ENCODE measurements at regions not wholly inside any gene's neighbourhood (a gene's known extent, or its start where the extent isn't known, plus 50 kb on each side); places are given as distances from the start of the nearest gene placed in this dataset.

DNA sequence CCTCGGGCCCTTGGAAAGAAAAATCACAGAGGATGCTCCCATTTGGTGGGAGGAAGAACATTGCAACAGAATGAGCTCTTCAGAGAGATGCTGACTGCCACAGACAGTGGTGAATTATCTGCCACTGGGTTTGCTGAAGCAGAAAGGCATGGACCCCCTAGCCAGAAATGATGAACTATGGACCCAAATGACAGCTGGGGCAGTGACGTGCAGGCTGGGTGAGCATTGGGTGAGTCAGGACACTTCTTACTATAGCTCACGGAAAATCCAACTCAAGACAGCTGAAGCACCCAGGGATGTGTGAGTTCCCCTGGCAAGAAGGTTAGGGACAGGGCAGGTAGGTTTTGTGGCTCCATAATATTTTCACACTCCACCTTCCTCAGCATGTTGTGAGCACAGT, 993.2 kb downstream of the BCL11B start:
- no peak for DNase-seq

DNA sequence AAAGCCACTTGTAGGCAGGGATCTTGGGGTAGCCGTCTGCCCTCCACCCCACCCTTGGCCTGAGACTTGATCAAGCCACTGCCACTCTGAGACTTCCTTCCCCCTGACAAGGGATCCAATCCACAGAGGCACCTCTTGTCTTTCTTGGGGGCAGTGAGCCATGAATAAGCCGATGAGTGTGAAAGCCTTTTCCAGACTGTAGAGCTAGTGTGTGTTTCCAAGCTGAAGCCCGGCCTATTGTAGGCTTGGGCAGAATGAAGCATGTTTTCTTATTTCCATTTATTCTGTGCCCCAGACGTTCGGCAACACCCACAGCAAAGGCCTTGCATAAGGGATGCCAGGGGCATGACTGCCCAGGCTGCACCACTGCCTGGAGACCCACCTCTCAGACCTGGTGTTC, 991.6 kb downstream of the BCL11B start:
- no peak for DNase-seq

DNA sequence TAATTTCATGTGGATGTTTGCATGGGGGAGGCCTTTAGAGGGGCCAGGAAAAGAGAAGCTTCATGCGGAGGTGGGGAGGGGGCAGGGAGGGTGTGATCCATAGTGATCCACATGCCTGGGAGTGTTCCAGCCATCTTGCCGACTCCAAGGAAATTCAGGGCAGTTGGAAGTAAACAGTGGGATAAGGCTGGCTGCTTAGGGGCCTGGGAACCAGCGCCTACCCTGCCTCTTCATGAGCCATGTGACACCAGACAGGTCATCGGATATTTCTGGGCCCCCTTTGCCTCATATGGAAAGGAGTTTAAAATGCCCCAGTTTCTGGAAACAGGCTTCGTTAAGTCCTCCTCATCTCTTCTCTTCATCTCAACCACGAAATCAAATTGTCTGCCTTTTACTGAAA, 983.2 kb downstream of the BCL11B start:
- no peak for DNase-seq

DNA sequence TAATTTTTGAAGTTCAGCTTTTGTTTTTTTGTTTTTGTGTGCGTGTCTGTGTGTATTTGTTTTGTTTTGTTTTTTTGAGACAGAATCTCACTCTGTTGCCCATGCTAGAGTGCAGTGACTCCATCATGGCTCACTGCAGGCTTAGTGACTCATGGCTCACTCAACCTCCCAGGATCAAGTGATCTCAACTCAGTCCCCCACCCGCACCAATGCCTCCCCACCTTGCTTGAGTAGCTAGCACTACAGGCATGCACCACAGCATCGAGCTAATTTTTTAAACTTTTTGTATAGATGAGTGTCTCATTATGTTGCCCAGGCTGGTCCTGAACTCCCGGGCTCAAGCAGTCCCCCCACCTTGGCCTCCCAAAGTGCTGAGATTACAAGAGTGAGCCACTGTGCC, 981.4 kb downstream of the BCL11B start:
- no peak for DNase-seq

DNA sequence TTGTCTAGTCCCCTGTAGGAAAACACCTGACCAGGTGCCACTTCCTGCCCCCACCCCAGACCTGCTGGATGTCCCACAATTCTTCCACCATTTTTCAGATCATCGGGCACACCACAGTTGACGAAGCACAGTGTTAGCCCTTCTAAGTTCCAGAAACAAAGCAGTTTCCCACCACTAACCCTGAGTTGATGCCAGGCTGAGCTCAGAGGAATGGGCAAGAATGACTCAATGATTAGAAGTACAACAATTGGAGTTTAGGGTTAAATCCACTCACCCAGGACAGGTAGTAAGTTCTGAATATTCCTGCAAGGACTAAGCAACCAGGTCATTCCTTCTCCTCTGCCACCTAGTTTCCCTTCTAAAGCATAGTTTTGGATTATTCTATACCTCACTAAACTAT, 979.8 kb downstream of the BCL11B start:
- no peak for DNase-seq

DNA sequence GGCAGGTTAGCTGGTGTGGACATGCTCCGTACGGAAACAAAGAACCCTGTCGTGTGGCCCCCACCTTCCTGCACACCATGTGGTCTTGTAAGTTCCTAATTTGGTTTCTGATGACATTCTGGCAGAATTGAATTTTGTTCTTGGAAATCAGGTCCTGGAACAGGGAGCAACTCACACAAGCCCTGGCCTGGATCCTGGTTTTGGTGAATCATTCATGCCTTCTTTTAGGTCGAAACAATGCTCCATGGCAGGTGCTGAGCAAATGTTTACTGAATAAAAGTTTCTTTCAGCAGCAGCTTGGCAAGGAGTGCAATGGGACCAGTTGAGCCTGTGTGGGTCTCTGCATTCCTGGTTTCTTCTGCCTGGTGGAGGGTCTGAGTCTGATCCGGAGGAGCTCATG, 978.4 kb downstream of the BCL11B start:
- no peak for DNase-seq

DNA sequence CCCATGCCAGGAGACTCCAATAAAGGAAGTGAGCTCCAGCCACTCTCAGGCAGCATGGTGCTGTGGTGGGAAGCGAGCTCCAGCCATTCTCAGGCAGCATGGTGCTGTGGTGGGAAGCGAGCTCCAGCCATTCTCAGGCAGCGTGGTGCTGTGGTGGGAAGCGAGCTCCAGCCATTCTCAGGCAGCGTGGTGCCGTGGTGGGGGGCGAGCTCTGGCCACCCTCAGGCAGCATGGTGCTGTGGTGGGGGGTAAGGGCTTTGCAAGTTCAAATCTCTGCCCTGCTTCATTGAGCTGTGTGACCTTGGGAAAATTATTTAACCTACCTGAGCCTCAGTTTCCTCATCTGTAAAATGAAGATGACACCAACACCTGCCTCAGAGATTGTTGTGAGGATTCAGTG, 975.1 kb downstream of the BCL11B start:
- DNase-seq: no peak

DNA sequence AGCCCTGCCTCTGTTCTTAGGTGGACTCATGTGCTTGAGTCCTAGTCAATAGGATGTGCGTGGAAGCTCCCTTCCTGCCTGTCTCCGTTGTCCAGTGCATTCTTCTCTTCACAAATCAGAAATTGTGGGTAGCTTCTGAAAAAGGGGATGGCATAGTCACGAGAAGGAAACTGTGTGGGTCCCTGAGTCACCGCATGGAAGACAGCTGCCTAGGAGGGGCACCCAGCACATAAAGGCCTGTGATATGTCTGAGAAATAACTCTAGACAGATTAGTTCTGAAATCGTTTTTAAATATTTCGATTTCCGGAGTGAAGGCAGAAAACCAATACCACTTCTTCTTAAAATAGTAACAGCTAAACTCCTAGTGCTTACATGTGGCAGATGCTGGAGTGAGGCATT, 974.4 kb downstream of the BCL11B start:
- no peak for DNase-seq

DNA sequence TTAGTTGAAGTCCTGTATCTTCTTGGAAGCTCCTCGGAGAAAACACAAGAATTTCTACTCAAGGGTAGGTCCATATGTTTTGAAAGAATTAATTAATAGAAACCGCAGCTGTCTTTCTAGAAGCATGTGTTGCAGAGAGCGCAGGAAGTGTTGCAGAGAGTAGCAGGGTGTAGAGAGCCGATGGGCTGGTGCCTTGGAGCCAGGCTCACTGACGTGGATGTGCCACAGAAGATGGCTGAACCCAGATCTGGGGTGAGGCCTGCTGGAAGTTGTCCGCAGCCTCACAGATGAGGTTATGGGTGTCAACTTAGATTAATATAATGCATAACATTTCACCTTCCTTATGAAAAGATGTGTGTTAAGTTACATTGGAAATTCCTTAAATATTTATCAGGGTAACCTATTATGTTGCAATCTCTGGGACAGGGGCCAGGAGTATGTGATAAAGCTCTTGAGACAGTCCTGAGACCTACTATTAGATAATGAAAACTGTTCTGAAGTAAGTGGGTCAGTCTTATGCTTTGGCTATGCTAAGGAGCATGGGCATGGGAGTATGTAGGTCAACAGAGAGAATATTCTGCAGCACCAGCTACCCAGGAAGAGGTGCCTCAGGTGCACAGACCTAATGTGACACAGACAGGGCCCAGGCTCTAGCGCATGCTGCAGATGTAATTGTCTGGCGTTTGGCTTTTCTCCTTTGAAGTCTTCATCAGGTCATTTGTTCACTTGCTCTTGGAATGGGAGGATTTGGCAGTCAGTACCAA, 973.3 kb downstream of the BCL11B start:
- DNase-seq: no peak

DNA sequence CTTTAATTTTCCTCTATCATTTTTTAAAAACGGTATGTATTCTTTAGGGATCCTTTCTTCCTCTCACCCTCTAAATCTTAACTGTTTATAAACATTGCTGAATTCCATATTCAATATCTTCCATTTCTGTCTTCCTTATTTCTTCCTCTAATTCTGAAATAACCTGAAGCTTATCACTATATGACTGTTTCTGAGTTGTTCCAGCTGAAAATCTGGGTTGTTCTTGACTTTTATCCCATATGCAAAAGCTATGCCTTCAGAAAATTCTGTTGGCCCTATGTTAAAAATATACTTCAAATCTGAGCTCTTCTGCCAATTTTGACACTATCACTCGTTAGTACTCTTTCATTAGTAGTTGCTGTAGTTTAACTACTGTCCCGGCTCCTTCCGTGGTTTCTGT, 970.3 kb downstream of the BCL11B start:
- DNase-seq: no peak

DNA sequence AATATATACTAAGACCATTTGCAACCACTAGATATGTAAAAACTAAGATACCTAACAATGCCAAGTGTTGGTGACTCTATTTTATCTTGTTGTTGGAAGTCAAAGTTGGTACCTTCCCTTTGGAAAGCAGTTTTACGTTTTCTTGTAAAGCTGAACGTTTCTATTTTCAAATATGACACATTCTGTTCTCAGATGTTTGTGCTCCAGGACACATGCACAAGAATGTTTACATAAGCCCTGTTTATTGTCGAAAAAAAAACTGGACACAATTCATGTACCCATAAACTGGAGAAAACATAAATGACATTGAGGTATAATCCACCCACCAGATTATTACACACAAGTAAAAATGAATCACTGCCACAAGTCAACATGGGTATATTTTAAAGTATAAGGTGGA, 967.4 kb downstream of the BCL11B start:
- no peak for DNase-seq

DNA sequence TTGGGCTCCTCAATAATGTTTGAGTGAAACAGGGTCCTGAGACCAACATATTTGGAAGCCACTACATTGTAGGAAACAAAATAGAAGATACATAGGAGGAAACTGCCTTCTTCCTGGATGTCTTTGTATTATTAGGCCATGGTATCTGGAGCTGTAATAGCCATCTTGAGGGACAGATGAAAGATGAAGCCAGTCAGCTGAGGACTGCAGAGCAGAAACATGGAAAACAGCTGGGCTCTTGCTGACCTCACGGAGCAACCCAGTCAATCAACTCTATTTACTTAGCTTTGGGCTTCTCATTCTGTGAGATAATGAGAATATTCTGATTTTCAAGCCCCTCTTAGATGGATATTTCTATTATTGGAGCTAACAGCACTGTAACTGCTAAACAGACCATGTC, 962.4 kb downstream of the BCL11B start:
- DNase-seq: no peak

DNA sequence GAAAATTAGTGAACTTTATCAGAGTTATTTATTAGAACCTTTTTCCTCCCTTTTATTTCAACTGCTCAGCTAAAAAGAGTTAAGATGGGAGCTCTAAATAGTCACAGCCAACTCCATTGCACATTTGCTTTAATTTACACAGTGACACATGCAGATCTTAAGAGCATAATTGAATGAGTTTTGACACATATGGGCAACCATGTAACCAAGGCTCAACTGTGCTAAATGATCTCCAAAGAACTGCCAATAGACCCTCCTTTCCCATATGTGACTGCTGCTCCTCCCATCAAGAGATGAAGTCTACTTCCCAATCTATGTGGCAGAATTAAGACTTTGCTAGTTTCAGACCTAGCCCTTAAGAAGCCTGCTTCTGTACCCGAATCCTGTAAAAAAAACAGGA, 960.0 kb downstream of the BCL11B start:
- no peak for DNase-seq

DNA sequence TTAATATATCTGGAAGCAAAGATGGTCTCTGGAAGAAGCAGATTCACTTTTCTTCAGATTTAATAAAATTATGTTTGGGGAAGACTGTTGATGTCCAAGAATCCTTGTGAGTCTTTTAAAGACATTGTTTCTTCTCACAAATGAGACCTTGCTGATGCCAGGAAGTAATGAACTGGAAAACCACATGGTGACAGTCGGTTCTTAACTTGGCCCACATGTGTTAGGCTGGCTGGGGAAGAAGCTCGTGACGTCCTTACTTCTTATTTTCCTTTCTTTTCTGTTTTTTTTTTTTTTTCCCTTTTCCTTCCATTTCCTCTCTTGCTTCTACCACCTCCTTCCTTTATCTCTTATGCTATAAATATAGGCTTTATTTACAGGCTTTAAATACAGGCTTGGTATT, 950.2 kb downstream of the BCL11B start:
- no peak for DNase-seq

DNA sequence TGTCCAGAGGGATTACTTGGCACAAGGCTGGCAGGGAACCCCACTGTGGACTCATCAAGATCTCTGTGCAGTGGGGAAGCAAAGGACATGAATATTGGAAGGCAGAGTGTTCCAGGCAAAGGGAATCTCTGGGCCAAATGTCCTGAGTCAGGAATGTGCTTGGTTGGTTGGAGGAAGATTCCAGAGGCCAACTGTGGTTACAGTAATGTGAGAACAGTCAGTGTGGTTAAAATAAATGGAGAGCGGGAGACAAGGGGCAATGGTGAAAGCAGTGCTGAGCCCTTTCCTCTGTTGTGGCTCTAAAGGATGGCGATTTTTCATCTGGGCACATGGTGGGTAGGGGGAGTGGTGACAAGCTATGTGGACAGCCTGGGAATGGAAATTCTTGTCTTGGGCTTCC, 948.2 kb downstream of the BCL11B start:
- DNase-seq: no peak

DNA sequence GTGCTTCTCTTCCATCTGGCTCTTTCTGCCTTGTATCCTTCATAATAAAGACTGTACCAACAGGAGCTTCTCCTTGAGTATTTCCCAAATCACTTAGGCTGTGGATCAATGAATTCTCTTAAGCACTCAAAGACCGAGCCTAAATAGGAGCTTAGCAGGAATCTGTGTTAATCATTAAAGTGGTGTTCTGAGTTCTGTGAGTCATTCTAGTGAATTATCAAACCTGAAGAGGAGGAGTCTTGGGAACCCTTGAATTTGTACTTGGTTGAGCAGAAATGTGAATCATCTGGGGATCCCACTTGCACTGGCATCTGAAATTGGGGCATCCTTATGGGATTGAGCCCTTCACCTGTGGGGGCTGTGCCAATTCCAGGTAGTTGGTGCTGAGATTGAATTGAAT, 946.2 kb downstream of the BCL11B start:
- no peak for DNase-seq

DNA sequence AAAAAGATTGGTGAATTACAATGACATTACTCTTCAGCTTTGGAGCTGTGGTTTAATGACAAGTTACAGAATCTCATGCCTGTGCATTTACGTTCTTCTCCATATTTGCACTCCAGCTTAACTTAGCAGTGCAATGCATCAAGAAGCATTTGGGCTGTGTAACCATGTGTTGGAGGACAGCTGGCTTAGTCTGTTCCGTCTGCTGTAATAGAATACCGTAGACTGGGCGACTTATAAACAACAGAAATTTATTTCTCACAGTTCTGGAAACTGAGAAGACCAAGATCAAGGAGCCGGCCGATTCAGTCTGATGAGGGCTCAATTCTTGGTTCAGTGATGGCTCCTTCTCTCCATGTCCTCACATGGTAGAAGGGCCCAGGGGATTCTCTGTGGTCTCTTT, 943.5 kb downstream of the BCL11B start:
- DNase-seq: no peak

DNA sequence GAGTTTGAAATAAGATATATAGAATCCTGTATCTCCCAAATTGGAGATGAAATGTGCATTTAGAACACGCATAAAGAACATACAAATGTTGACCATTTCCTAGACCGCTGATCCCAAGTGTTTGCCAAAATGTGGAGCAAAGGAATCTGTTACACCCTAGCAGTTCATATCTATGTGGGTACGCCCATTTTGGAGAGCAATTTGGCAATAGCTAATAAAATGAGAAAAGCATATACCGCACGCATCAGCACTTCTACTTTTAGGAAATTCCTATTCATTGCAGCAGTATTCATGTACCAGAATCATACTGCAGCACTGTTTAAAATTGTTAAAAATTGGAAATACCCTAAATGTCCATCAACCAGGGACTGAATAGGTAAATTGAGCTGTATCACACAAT, 937.8 kb downstream of the BCL11B start:
- no peak for DNase-seq

DNA sequence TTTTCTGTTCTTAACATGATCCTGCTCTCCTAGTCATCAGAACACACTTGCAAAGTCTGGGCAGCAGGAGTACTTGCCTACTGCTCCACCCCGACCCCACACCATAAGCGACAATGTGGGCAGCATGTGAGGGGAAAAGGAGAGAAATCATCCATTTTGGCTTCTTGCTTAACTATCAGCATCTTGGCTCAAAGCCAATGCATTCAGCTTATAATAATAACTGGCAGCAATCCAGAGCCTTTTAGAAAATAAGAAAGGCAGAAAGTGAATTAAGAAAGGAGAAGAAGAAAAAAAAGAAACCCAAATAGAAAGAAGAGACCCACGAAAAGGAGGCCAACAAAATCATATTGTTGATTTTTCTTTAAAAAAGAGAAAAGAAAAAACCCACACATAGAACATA, 930.8 kb downstream of the BCL11B start:
- DNase-seq: no peak

DNA sequence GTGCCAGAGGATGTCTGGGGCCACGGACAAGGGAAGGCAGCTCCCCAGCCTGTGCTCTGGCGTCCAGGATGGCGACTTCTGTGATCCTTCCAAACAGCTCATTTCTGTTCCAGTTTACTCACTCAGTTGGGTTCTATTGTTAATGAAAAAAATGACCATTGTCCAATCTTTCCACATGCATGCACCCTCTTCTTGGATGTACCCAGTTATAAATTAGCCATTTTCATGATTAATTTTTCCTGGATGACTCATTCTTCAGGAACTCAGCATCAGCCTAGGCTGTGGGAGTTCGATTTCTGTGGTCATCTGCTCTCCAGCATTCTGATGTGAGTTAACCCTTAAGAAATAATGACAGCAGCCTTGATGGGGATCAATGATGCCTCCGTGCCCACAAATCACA, 926.8 kb downstream of the BCL11B start:
- no peak for DNase-seq

DNA sequence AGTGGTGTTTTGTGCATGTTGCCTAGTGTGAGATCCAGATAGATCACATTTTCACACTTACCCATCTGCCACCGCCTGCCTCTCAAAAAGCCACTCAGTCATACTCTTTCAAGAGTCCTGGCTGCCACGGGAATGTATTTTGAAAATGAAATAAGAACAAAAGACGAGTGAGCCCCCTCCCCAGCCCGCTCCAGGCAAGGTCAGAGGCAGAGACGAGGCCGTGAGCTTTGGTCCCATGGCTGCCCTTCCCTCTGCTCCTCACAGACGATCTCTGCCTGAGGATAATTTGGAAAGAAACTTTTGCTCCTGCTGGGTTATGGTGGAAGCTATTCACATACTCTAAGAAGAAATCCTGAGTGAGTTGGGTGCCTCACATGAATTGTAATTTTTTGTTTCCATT, 924.3 kb downstream of the BCL11B start:
- no peak for DNase-seq

DNA sequence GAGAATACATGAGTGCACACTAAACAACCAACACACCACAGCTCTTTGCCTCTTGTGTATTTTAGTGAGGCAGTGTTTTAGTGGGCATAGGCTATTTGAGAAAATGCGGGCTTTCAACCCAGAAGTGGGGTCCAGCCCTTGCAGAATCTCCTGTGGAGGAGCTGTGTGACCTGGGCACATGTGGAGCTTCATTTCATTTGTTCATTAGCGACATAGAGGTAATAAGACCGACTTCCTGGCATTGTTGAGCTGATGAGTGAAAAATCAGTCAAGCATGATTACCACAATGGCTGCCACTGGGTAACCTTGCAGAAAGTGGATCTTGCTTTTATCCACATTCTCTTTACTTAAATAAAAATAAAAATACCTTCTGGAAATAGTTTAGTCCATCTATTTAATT, 923.5 kb downstream of the BCL11B start:
- DNase-seq: no peak

DNA sequence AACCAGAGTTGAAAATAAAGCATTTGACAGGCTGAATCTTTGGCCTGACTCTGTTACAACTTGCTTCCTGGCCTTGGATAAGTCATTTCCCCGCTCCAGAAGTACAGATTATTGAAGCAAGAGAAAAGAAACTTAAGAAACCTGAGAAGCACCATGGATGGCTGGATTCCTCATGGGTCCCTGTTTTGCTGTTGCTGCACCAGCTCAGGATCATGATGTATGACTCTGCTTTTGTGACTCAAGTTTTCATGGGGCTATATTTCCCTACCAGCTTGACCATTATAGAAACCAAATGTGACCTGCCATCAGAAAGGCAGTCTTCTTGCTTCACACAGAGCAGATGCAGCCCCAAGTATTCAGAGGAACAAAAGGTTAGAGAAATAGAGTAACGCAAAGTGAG, 921.8 kb downstream of the BCL11B start:
- no peak for DNase-seq

DNA sequence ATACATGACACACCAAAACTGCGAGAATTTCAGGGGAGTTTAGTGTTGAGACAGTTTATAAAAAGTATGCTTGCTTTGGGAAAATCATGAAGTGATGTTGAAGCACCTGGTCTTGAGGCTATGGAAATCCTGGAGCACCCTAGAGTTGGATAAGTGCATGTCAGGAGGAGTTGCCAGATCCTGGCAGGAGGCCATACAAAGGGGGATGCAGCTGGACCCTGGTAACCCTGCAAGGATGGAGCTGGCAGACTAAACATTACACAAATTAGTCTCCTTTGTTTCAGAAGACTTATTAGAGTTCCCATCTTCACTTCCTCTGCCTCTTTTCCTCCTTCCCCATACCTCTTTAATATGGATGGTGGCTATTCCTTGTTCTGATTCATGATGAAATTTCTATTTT, 907.0 kb downstream of the BCL11B start:
- DNase-seq: no peak

DNA sequence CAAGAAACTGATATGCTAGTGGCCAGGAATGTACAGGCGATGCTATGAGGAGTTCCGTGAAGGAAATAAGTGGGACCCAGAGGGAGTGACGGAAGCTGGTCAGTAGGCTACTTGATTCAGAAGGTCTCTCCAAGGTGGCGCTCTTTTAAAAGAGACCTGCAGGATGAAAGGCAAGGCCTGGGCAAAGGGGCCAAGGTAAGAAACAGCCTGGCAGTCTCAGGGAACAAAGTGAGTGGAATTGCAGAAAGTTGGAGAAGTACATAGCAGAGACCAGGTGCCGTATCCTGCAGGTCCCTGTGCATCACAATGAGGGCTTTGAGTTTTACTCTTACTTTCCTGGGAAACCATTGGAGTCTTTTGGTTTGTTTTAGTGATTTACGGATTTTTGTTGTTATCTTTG, 905.6 kb downstream of the BCL11B start:
- DNase-seq: no peak

DNA sequence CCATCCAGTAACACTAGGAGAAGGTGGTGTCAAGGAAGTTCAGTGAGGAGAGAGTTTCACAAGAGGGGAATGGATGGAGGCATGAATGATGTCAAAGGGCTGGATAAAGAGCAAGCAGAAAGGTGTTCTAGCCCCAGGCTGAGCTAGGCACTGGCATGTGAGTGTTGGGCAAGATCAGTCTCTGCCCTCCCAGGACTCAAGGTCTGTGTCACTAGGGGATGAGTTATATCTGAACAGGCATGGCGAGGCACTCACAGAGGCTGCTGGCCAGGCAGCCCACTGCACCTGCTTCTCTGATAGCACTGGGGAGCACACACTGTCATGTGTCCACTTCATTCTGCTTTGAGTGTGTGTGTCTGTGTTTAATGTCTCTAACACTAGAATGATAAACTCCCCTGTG, 903.8 kb downstream of the BCL11B start:
- no peak for DNase-seq

Data from HCEC 1CT (cell line).